Smooth muscle cell (in vitro differentiated cells): ENCODE measurements at regions not wholly inside any gene's neighbourhood (a gene's known extent, or its start where the extent isn't known, plus 50 kb on each side); places are given as distances from the start of the nearest gene placed in this dataset.
A peak's percentile ranks its signal among the peaks of the same experiment; 100 is the strongest.

ENCODE experiments used
- DNase-seq: peaks from one replicate; lab custom pipeline; 2025; ENCODE audit not compliant: unreplicated experiment; lab: John Stamatoyannopoulos, UW
- H2AFZ ChIP-seq: fragments of 200-600 bp; sonication (generic); 2 replicates; pipeline ENCODE4 v1.6.0; 2016; ENCODE audit warnings: antibody characterized with exemption, low read depth, mild to moderate bottlenecking
- H3F3A ChIP-seq: fragments of 200-600 bp; sonication (generic); 2 replicates; pipeline ENCODE4 v1.6.0; 2017; ENCODE audit warnings: antibody characterized with exemption, low read depth
- H3K27ac ChIP-seq: fragments of 200-600 bp; sonication (generic); 2 replicates; pipeline ENCODE4 v1.5.1; 2016; ENCODE audit warnings: low read depth, mild to moderate bottlenecking
- H3K27me3 ChIP-seq: fragments of 200-600 bp; sonication (generic); 2 replicates; pipeline ENCODE4 v1.6.1; 2016; ENCODE audit warnings: low read depth, mild to moderate bottlenecking
- H3K36me3 ChIP-seq: fragments of 200-600 bp; sonication (generic); 2 replicates; pipeline ENCODE4 v1.5.1; 2016; ENCODE audit warnings: low read depth
- H3K4me1 ChIP-seq: fragments of 200-600 bp; sonication (generic); 2 replicates; pipeline ENCODE4 v1.5.1; 2016; ENCODE audit warnings: low read depth
- H3K4me2 ChIP-seq: fragments of 200-600 bp; sonication (generic); 2 replicates; pipeline ENCODE4 v1.6.0; 2016; ENCODE audit warnings: mild to moderate bottlenecking
- H3K4me3 ChIP-seq: fragments of 200-600 bp; sonication (generic); 2 replicates; pipeline ENCODE4 v1.5.1; 2016; ENCODE audit warnings: mild to moderate bottlenecking
- H3K79me2 ChIP-seq: fragments of 200-600 bp; sonication (generic); 2 replicates; pipeline ENCODE4 v1.6.0; 2016; ENCODE audit warnings: low read depth, mild to moderate bottlenecking
- H3K9ac ChIP-seq: fragments of 200-600 bp; sonication (generic); 2 replicates; pipeline ENCODE4 v1.6.0; 2016; ENCODE audit warnings: low read depth
- H3K9me3 ChIP-seq: fragments of 200-600 bp; sonication (generic); replicated peaks from 2 replicates; pipeline ENCODE4 v1.5.1; 2016; ENCODE audit warnings: low read depth
- H4K20me1 ChIP-seq: fragments of 200-600 bp; sonication (generic); 2 replicates; pipeline ENCODE4 v1.6.0; 2016; ENCODE audit warnings: low read depth
- CTCF ChIP-seq: fragments of 200-600 bp; sonication (generic); IDR thresholded peaks from 2 replicates; pipeline ENCODE4 v1.5.1; 2017; ENCODE audit warnings: borderline replicate concordance, mild to moderate bottlenecking, antibody characterized with exemption; ENCODE audit not compliant: insufficient read depth, poor library complexity, severe bottlenecking
- WGBS: methylation state at CpG from one replicate; pipeline ENCODE4 v1.1.7; 2016; ENCODE audit warnings: low lambda C conversion rate; 5-methylcytosine and 5-hydroxymethylcytosine counted together

DNA sequence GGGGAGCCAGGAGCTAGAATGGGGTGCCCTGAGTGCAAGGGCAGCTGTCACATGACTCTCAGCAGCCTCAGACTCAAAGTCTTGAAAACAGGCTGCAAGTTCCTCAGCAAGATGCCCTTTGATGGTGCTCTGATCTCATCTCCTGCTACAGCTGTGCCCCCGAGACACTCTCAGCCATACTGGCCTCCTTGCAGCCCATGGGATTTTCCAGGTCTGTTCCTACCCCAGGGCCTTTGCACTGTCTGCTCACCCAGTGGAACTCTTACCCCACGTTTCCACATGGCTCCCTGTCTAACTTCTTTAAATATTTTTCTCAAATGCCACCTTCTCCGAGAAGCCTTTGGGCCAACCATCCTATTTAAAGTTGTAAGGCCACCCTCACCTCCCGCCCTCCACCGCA lies 146.9 kb downstream of the C16orf95 start:
- Histone ChIP-seq H3F3A (no peaks in the 10 kb centered on the region), H4K20me1 (no peaks in the 10 kb centered on the region), H2AFZ (no peak overlapping the region), H3K27ac (no peak overlapping the region), H3K36me3 (no peaks in the 10 kb centered on the region), H3K79me2 (no peaks in the 10 kb centered on the region), H3K27me3 (no peaks in the 10 kb centered on the region), H3K4me1 (no peaks in the 10 kb centered on the region), H3K9ac (no peak overlapping the region), H3K4me3 (no peak overlapping the region), H3K9me3 (no peaks in the 10 kb centered on the region), H3K4me2 (no peak overlapping the region)
- TF ChIP-seq CTCF = no peak
- no peak for DNase-seq
- WGBS = 94% methylated on average over 5 of the region's 5 CpGs

- Histone ChIP-seq H3K27ac (no peak overlapping the region), H3K4me2 (no peak overlapping the region), H3K9me3 (no peaks in the 10 kb centered on the region), H4K20me1 (no peaks in the 10 kb centered on the region), H3K4me1 (no peaks in the 10 kb centered on the region), H3K27me3 (no peaks in the 10 kb centered on the region), H3K4me3 (no peak overlapping the region), H3K36me3 (no peaks in the 10 kb centered on the region), H3F3A (no peaks in the 10 kb centered on the region), H2AFZ (no peak overlapping the region), H3K79me2 (no peaks in the 10 kb centered on the region), H3K9ac (no peak overlapping the region)
- DNase-seq = no peak
- TF ChIP-seq CTCF = no peak
- 93% methylated on average over 11 of the region's 11 CpGs for WGBS
Observed at GRCh38 chr16:87171723-87172122, 145.5 kb downstream of the C16orf95 start.

DNA sequence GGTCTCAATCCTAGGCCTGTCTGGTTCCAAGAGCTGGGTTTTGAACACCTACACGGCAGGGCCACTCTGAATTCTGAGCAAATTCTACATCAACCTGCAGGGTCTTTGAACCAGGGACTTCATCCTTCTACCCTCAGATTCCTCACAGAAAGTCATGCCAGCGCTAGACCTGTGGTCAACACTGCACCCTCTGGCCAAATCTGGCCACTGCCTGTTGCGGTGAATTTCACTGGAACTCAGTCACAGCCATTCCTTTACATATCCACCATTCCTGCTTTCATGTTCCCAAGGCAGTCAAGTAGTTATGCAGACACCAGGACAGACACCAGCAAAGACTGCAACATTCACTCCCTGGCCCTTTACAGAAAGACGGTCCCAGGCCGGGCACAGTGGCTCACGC lies 144.6 kb downstream of the C16orf95 start:
- peak; percentile 9 for TF ChIP-seq CTCF
- peaks cover under 1% of the 10 kb centered on the region for H3K4me1 ChIP-seq
- H3K9me3 ChIP-seq = no peaks in the 10 kb centered on the region
- H3K4me2 ChIP-seq = no peak overlapping the region
- H4K20me1 ChIP-seq = no peaks in the 10 kb centered on the region
- H3K27me3 ChIP-seq = no peaks in the 10 kb centered on the region
- no peaks in the 10 kb centered on the region for H3K79me2 ChIP-seq
- H3K27ac ChIP-seq = no peak overlapping the region
- no peaks in the 10 kb centered on the region for H3F3A ChIP-seq
- H2AFZ ChIP-seq = no peak overlapping the region
- 95% methylated on average over 6 of the region's 6 CpGs for WGBS
- no peak overlapping the region for H3K4me3 ChIP-seq
- DNase-seq = no peak
- no peak overlapping the region for H3K9ac ChIP-seq
- H3K36me3 ChIP-seq = no peaks in the 10 kb centered on the region

DNA sequence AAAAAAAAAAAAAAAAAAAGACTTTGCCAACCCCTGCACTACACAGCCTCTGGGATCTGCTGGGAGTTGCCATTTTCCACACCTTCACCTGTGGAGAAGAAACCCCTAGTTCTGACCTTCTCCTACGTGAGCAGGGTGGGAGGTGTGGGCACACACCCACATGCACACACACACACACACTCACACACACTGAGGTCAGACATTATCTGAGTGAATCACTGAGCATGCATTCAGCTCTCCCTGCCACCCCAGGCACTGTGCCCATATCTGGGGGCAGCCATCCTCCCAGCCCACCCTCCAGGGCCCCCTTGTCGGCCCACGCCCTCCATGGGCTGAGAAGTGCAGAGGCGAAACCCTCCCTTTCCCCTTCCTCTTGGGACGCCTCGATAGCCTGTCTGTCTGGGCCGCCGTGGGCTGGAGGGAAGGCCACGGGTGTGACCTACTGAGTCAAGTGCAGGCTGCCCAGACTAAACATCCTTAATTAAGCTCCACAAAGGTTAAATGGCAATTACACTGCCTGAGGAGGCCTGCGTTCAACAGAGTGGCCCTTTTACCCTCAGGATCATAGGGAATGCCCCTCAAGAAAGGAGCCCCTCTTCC lies 143.8 kb downstream of the C16orf95 start:
- H3K9ac ChIP-seq = no peak overlapping the region
- 66% methylated on average over 10 of the region's 10 CpGs for WGBS
- DNase-seq = no peak
- H4K20me1 ChIP-seq = no peaks in the 10 kb centered on the region
- H3K27ac ChIP-seq = no peak overlapping the region
- H3K9me3 ChIP-seq = no peaks in the 10 kb centered on the region
- peak overlapping the region; percentile 3 for H3K4me2 ChIP-seq
- H3K27me3 ChIP-seq = no peaks in the 10 kb centered on the region
- no peak overlapping the region for H2AFZ ChIP-seq
- no peak overlapping the region for H3K4me3 ChIP-seq
- TF ChIP-seq CTCF = no peak
- peaks cover 6% of the 10 kb centered on the region for H3K4me1 ChIP-seq
- H3K36me3 ChIP-seq = no peaks in the 10 kb centered on the region
- H3K79me2 ChIP-seq = no peaks in the 10 kb centered on the region
- H3F3A ChIP-seq = no peaks in the 10 kb centered on the region
